ENCODE measurements at regions not wholly inside any gene's neighbourhood (a gene's known extent, or its start where the extent isn't known, plus 50 kb on each side); places are given as distances from the start of the nearest gene placed in this dataset.

DNA sequence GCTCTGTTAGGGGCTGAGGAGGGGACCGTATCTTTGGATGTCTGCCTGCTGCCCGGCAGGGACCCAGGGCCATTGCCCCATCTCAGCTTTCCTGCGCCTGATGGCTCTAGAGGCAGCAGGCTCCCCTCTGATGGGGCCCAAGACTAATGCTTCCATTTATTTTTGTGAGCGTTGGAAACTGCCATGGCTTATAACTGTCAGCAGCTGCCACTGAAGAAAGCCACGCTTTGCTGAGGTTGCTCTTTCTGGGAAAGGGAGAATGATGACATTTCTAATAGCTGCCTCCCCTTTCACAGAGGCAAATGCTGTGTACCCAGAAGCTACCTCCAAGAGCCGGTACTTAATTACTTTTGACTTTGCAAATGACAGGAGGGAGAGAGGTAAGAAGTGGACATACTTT, 103.8 kb downstream of the HAPSTR1 start:
- TF ChIP-seq SIN3A (IDR thresholded peaks at IDR 0.05; ENCODE audit: borderline replicate concordance, insufficient read depth, low read depth, low read length) (no peak), TCF7L2 (IDR thresholded peaks at IDR 0.05; ENCODE audit: low read depth, low read length) (no peak), POLR2AphosphoS5 (IDR thresholded peaks at IDR 0.05; ENCODE audit: low read depth, low read length) (no peak)
- TF ChIP-seq, protein P1, sequence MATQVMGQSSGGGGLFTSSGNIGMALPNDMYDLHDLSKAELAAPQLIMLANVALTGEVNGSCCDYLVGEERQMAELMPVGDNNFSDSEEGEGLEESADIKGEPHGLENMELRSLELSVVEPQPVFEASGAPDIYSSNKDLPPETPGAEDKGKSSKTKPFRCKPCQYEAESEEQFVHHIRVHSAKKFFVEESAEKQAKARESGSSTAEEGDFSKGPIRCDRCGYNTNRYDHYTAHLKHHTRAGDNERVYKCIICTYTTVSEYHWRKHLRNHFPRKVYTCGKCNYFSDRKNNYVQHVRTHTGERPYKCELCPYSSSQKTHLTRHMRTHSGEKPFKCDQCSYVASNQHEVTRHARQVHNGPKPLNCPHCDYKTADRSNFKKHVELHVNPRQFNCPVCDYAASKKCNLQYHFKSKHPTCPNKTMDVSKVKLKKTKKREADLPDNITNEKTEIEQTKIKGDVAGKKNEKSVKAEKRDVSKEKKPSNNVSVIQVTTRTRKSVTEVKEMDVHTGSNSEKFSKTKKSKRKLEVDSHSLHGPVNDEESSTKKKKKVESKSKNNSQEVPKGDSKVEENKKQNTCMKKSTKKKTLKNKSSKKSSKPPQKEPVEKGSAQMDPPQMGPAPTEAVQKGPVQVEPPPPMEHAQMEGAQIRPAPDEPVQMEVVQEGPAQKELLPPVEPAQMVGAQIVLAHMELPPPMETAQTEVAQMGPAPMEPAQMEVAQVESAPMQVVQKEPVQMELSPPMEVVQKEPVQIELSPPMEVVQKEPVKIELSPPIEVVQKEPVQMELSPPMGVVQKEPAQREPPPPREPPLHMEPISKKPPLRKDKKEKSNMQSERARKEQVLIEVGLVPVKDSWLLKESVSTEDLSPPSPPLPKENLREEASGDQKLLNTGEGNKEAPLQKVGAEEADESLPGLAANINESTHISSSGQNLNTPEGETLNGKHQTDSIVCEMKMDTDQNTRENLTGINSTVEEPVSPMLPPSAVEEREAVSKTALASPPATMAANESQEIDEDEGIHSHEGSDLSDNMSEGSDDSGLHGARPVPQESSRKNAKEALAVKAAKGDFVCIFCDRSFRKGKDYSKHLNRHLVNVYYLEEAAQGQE (IDR thresholded peaks at IDR 0.05; ENCODE audit: insufficient read depth in 1 of 2, low read depth in 2 of 2, low read length in 1 of 2): no peak
- TF ChIP-seq, protein P2, sequence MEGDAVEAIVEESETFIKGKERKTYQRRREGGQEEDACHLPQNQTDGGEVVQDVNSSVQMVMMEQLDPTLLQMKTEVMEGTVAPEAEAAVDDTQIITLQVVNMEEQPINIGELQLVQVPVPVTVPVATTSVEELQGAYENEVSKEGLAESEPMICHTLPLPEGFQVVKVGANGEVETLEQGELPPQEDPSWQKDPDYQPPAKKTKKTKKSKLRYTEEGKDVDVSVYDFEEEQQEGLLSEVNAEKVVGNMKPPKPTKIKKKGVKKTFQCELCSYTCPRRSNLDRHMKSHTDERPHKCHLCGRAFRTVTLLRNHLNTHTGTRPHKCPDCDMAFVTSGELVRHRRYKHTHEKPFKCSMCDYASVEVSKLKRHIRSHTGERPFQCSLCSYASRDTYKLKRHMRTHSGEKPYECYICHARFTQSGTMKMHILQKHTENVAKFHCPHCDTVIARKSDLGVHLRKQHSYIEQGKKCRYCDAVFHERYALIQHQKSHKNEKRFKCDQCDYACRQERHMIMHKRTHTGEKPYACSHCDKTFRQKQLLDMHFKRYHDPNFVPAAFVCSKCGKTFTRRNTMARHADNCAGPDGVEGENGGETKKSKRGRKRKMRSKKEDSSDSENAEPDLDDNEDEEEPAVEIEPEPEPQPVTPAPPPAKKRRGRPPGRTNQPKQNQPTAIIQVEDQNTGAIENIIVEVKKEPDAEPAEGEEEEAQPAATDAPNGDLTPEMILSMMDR (IDR thresholded peaks at IDR 0.05): no peak
- Histone ChIP-seq H3K27me3 (ENCODE audit: control insufficient read depth, insufficient read depth, low read length) (no peaks in the 10 kb centered on the region; the same call in 1 of the 2 replicates), H3K4me1 (ENCODE audit: control insufficient read depth, insufficient read depth, low read length) (no peaks in the 10 kb centered on the region), H3K4me3 (ENCODE audit: low read depth in 2 of 2, low read length in 2 of 2) (no peak overlapping the region), H3K36me3 (ENCODE audit: control insufficient read depth, insufficient read depth, low read length) (no peaks in the 10 kb centered on the region), H3K27ac (ENCODE audit: low read length) (no peak overlapping the region), H3K9me3 (ENCODE audit: control insufficient read depth, insufficient read depth, low read depth, low read length) (no peaks in the 10 kb centered on the region)
- DNase-seq (ENCODE audit: low read depth, low spot score) (no peak), ATAC-seq (no peak)
- in situ Hi-C loops (cut with HindIII; ENCODE audit: low pct_unique_long_range_greater_than_20kb, low sequenced_read_pairs): no loop called here
- CTCF ChIA-PET: no interaction called here
- POLR2A ChIA-PET: no interaction called here
- intact Hi-C loops (cut with micrococcal nuclease; ENCODE audit: unreplicated experiment): no loop called here
- BruUV-seq (replicated peaks): no TSS peak

DNA sequence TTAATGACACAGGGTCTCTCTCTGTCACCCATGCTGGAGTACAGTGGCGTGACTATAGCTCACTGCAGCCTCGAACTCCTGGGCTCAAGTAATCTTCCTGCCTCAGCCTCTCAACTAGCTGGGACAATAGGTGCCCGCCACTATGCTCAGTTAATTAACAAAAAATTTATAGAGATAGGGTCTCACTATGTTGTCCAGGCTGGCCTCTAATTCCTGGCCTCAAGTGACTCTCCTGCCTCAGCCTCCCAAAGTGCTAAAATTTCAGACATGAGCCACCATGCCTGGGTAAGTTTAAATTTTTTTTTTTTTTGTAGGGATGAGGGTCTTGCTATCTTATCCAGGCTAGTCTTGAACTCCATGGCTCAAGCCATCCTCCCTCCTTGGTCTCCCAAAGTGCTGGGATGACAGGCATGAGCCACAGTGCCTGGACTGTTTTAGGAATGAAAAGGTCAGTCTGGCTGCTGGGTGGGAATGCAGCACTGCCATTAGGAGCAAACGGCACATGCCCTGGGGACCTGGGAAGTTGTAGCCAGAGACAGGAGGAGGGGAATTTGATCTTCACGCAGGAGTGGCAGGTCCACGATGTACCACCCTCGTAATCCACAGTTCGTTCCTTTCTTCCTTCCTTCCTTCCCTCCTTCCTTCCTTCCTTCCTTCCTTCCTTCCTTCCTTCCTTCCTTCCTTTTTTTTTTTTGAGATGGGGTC, 106.7 kb downstream of the HAPSTR1 start:
- ATAC-seq: no peak
- intact Hi-C loops (cut with micrococcal nuclease; ENCODE audit: unreplicated experiment) (no loop called here), in situ Hi-C loops (cut with HindIII; ENCODE audit: low pct_unique_long_range_greater_than_20kb, low sequenced_read_pairs) (no loop called here)
- H3K4me1 ChIP-seq (ENCODE audit: control insufficient read depth, insufficient read depth, low read length): no peaks in the 10 kb centered on the region
- H3K27ac ChIP-seq (ENCODE audit: low read length): no peak overlapping the region
- no peaks in the 10 kb centered on the region for H3K9me3 ChIP-seq (ENCODE audit: control insufficient read depth, insufficient read depth, low read depth, low read length)
- H3K4me3 ChIP-seq (ENCODE audit: low read depth in 2 of 2, low read length in 2 of 2): no peak overlapping the region
- no peak for DNase-seq (ENCODE audit: low read depth, low spot score)
- TF ChIP-seq, protein P2 (IDR thresholded peaks at IDR 0.05): no peak
- TF ChIP-seq POLR2AphosphoS5 (IDR thresholded peaks at IDR 0.05; ENCODE audit: low read depth, low read length) (no peak), TCF7L2 (IDR thresholded peaks at IDR 0.05; ENCODE audit: low read depth, low read length) (no peak), SIN3A (IDR thresholded peaks at IDR 0.05; ENCODE audit: borderline replicate concordance, insufficient read depth, low read depth, low read length) (no peak)
- TF ChIP-seq, protein P1 (IDR thresholded peaks at IDR 0.05; ENCODE audit: insufficient read depth in 1 of 2, low read depth in 2 of 2, low read length in 1 of 2): no peak
- POLR2A ChIA-PET: no interaction called here
- CTCF ChIA-PET: interaction anchor here (0.7 kb wide), 1 partner anchor 36 kb away, joined by 4 read pairs; no protein-coding TSS in a partner anchor
- H3K27me3 ChIP-seq (ENCODE audit: control insufficient read depth, insufficient read depth, low read length): no peaks in the 10 kb centered on the region; the same call in 1 of the 2 replicates
- BruUV-seq (replicated peaks): no TSS peak
- H3K36me3 ChIP-seq (ENCODE audit: control insufficient read depth, insufficient read depth, low read length): no peaks in the 10 kb centered on the region
